Body of pancreas (tissue), 4 donors: ENCODE measurements at regions not wholly inside any gene's neighbourhood (a gene's known extent, or its start where the extent isn't known, plus 50 kb on each side); places are given as distances from the start of the nearest gene placed in this dataset.

Source experiments
- ATAC-seq: fragments of 150-250 bp; one replicate; pipeline ENCODE4 v1.9.1; 2016
- DNase-seq, 4 donors: peaks; one replicate each; pipeline ENCODE4 v3.0.0-alpha.2; 2019
- H3K27ac ChIP-seq, 4 donors: fragments of 200-600 bp; sonication (generic); 1 replicate in 3 of 4; 2 replicates in 1 of 4; pipeline versions ENCODE4 v1.5.1 to v1.6.1; 2016 to 2019; ENCODE audit warnings: mild to moderate bottlenecking in 1 of 4, mixed read lengths in 1 of 4, moderate library complexity in 1 of 4
- H3K27me3 ChIP-seq, 2 donors: fragments of 200-600 bp; sonication (generic); one replicate each; pipeline ENCODE4 v1.6.0; 2016; ENCODE audit warnings: mild to moderate bottlenecking in 1 of 2
- H3K36me3 ChIP-seq, 2 donors: fragments of 200-600 bp; sonication (generic); replicated peaks in 1 of 2; 2 replicates each; pipeline ENCODE4 v1.5.1; 2016; ENCODE audit warnings: low read depth in 2 of 2; ENCODE audit not compliant: insufficient read depth in 1 of 2
- H3K4me1 ChIP-seq: fragments of 200-600 bp; sonication (generic); one replicate; pipeline ENCODE4 v1.6.0; 2016
- H3K4me3 ChIP-seq, 2 donors: fragments of 200-600 bp; sonication (generic); 1 replicate in 1 of 2; 2 replicates in 1 of 2; pipeline ENCODE4 v1.5.1; 2016 to 2019
- H3K9me3 ChIP-seq, 3 donors: fragments of 200-600 bp; sonication (generic); 1 replicate in 2 of 3; 2 replicates in 1 of 3; pipeline ENCODE4 v1.5.1; 2016
- CTCF ChIP-seq, 7 experiments: fragments of 450-650 bp in 4 of 7; fragments of 200-600 bp in 3 of 7; sonication (generic) in 3 of 7; IDR thresholded peaks; one replicate each; pipeline ENCODE4 v1.5.1; 2016 to 2019; ENCODE audit warnings: antibody characterized with exemption in 7 of 7
- POLR2A ChIP-seq, 3 donors: fragments of 450-650 bp; IDR thresholded peaks; one replicate each; pipeline ENCODE4 v1.6.1; 2016; ENCODE audit warnings: antibody characterized with exemption in 3 of 3, mild to moderate bottlenecking in 2 of 3
- WGBS, 2 donors: methylation state at CpG; one replicate each; pipeline ENCODE4 v1.1.5; 2017; 5-methylcytosine and 5-hydroxymethylcytosine counted together
- intact Hi-C: fragments of 100-400 bp; cut with DNase I; formaldehyde crosslinking; loops from one replicate; pipeline ENCODE4 v1.15.1; 2023

- intact Hi-C loops = no loop called here
- no peak overlapping the region for H3K4me3 ChIP-seq
- H3K9me3 ChIP-seq = no peaks in the 10 kb centered on the region
- TF ChIP-seq POLR2A (IDR thresholded peaks at IDR 0.05) (no peak), CTCF (IDR thresholded peaks at IDR 0.05) (no peak)
- no peaks in the 10 kb centered on the region for H3K36me3 ChIP-seq
- peaks cover 24% of the 10 kb centered on the region for H3K4me1 ChIP-seq
- no peak for DNase-seq
- 62 to 63% methylated on average over 2 of the region's 2 CpGs for WGBS, 2 donors
- H3K27me3 ChIP-seq = no peaks in the 10 kb centered on the region
- ATAC-seq = no peak
- H3K27ac ChIP-seq = peak overlapping the region in 1 of 4 donors; percentile 67
These were observed 86.9 kb downstream of the FGF9 start for GRCh38 chr13:21757763-21758162.

GRCh38 chr13:21758441-21758840, 87.6 kb downstream of the FGF9 start:
- WGBS, 2 donors = 79 to 80% methylated on average over 5 of the region's 5 CpGs
- DNase-seq (no peak), ATAC-seq (no peak)
- Histone ChIP-seq H3K9me3 (no peaks in the 10 kb centered on the region), H3K27me3 (no peaks in the 10 kb centered on the region), H3K27ac (peak overlapping the region in 1 of 4 donors; percentile 67), H3K4me1 (peaks cover 24% of the 10 kb centered on the region), H3K4me3 (no peak overlapping the region), H3K36me3 (no peaks in the 10 kb centered on the region)
- intact Hi-C loops = no loop called here
- TF ChIP-seq CTCF (IDR thresholded peaks at IDR 0.05) (no peak), POLR2A (IDR thresholded peaks at IDR 0.05) (no peak)

GRCh38 chr13:21759463-21759862, 88.6 kb downstream of the FGF9 start:
- Histone ChIP-seq H3K4me3 (no peak overlapping the region), H3K27ac (peak overlapping the region in 3 of 4 donors; percentile 3 to 67 (median 60)), H3K27me3 (no peaks in the 10 kb centered on the region), H3K9me3 (no peaks in the 10 kb centered on the region), H3K4me1 (peaks cover 24% of the 10 kb centered on the region), H3K36me3 (no peaks in the 10 kb centered on the region)
- no peak for TF ChIP-seq CTCF (IDR thresholded peaks at IDR 0.05)
- no peak for TF ChIP-seq POLR2A (IDR thresholded peaks at IDR 0.05)
- ATAC-seq (peak; percentile 77), DNase-seq (peak in 3 of 4 donors; percentile 25 to 42 (median 35))
- intact Hi-C loops = no loop called here
- WGBS, 2 donors = 8 to 20% methylated on average over 5 of the region's 5 CpGs

GRCh38 chr13:21759911-21760310, 89.0 kb downstream of the FGF9 start:
- Histone ChIP-seq H3K27ac (peak overlapping the region in 3 of 4 donors; percentile 3 to 67 (median 60)), H3K9me3 (no peaks in the 10 kb centered on the region), H3K4me1 (peaks cover 24% of the 10 kb centered on the region), H3K36me3 (no peaks in the 10 kb centered on the region), H3K27me3 (no peaks in the 10 kb centered on the region), H3K4me3 (no peak overlapping the region)
- WGBS, 2 donors = 74 to 75% methylated on average over 6 of the region's 6 CpGs
- DNase-seq = no peak
- intact Hi-C loops = no loop called here
- ATAC-seq = no peak
- no peak for TF ChIP-seq CTCF (IDR thresholded peaks at IDR 0.05)
- no peak for TF ChIP-seq POLR2A (IDR thresholded peaks at IDR 0.05)

GRCh38 chr13:21761770-21762169, 90.9 kb downstream of the FGF9 start:
- intact Hi-C loops = no loop called here
- Histone ChIP-seq H3K4me1 (peaks cover 24% of the 10 kb centered on the region), H3K36me3 (no peaks in the 10 kb centered on the region), H3K27ac (no peak overlapping the region), H3K4me3 (no peak overlapping the region), H3K9me3 (no peaks in the 10 kb centered on the region), H3K27me3 (no peaks in the 10 kb centered on the region)
- ATAC-seq (no peak), DNase-seq (no peak)
- TF ChIP-seq CTCF (IDR thresholded peaks at IDR 0.05) (no peak), POLR2A (IDR thresholded peaks at IDR 0.05) (no peak)
- WGBS, 2 donors = 70 to 78% methylated on average over 5 of the region's 5 CpGs
